Right atrium auricular region (tissue), 2 donors: ENCODE measurements at regions not wholly inside any gene's neighbourhood (a gene's known extent, or its start where the extent isn't known, plus 50 kb on each side); places are given as distances from the start of the nearest gene placed in this dataset.

Source experiments
- DNase-seq: peaks from one replicate; pipeline ENCODE4 v3.0.0-alpha.2; 2019; ENCODE audit warnings: low spot score
- H3K27ac ChIP-seq, 2 donors: fragments of 200-600 bp; sonication (generic); 1 replicate in 1 of 2; 2 replicates in 1 of 2; pipeline ENCODE4 v1.5.1; 2016 to 2019
- H3K27me3 ChIP-seq, 2 donors: fragments of 200-600 bp; sonication (generic); one replicate each; pipeline versions ENCODE4 v1.5.1 to v1.6.0; 2017 to 2019
- H3K36me3 ChIP-seq: fragments of 200-600 bp; sonication (generic); one replicate; pipeline ENCODE4 v1.5.1; 2016
- H3K4me1 ChIP-seq, 2 donors: fragments of 200-600 bp; sonication (generic); one replicate each; pipeline versions ENCODE4 v1.5.1 to v1.6.0; 2017 to 2019
- H3K4me3 ChIP-seq, 2 donors: fragments of 200-600 bp; sonication (generic); 1 replicate in 1 of 2; 2 replicates in 1 of 2; pipeline ENCODE4 v1.5.1; 2017 to 2019; ENCODE audit warnings: mild to moderate bottlenecking in 1 of 2, moderate library complexity in 1 of 2
- H3K9me3 ChIP-seq, 2 donors: fragments of 200-600 bp; sonication (generic); one replicate each; pipeline ENCODE4 v1.5.1; 2019
- CTCF ChIP-seq, 2 donors: fragments of 200-600 bp; sonication (generic); IDR thresholded peaks; one replicate each; pipeline ENCODE4 v1.5.1; 2019; ENCODE audit warnings: antibody characterized with exemption in 2 of 2

- peak overlapping the region; percentile 19 to 55 for H3K27ac ChIP-seq
- no peak for DNase-seq
These were observed 534.2 kb downstream of the ZIC1 start for GRCh38 chr3:147943265-147943945.

GRCh38 chr3:147945968-147946519 is 536.9 kb downstream of the ZIC1 start:
- H3K27me3 ChIP-seq = no peaks in the 10 kb centered on the region
- no peaks in the 10 kb centered on the region for H3K9me3 ChIP-seq
- H3K27ac ChIP-seq = peak overlapping the region; percentile 7 to 18
- TF ChIP-seq CTCF (IDR thresholded peaks at IDR 0.05) = peak; percentile 29 to 69
- peak; percentile 64 for DNase-seq
- peak overlapping the region; percentile 1 to 35 for H3K4me3 ChIP-seq
- no peaks in the 10 kb centered on the region for H3K4me1 ChIP-seq
- H3K36me3 ChIP-seq = no peaks in the 10 kb centered on the region

More at GRCh38 chr3:147943265-147943945, 534.2 kb downstream of the ZIC1 start:
- H3K4me3 ChIP-seq = no peak overlapping the region
- no peak for TF ChIP-seq CTCF (IDR thresholded peaks at IDR 0.05)
- H3K36me3 ChIP-seq = no peaks in the 10 kb centered on the region
- H3K4me1 ChIP-seq = no peaks in the 10 kb centered on the region
- H3K9me3 ChIP-seq = no peaks in the 10 kb centered on the region
- no peaks in the 10 kb centered on the region for H3K27me3 ChIP-seq

- Histone ChIP-seq H3K4me3 (no peak overlapping the region), H3K36me3 (no peaks in the 10 kb centered on the region), H3K4me1 (no peaks in the 10 kb centered on the region), H3K27ac (no peak overlapping the region), H3K9me3 (peaks cover 0 to 23% of the 10 kb centered on the region in 2 donors), H3K27me3 (no peaks in the 10 kb centered on the region)
- no peak for DNase-seq
- no peak for TF ChIP-seq CTCF (IDR thresholded peaks at IDR 0.05)
These were observed 547.5 kb downstream of the ZIC1 start for GRCh38 chr3:147956615-147957014.

GRCh38 chr3:147958754-147959153 is 549.6 kb downstream of the ZIC1 start:
- Histone ChIP-seq H3K27me3 (no peaks in the 10 kb centered on the region), H3K36me3 (no peaks in the 10 kb centered on the region), H3K9me3 (peaks cover 0 to 23% of the 10 kb centered on the region in 2 donors), H3K4me1 (no peaks in the 10 kb centered on the region), H3K4me3 (no peak overlapping the region), H3K27ac (no peak overlapping the region)
- DNase-seq = no peak
- no peak for TF ChIP-seq CTCF (IDR thresholded peaks at IDR 0.05)

- Histone ChIP-seq H3K36me3 (no peaks in the 10 kb centered on the region), H3K4me1 (no peaks in the 10 kb centered on the region), H3K27ac (no peak overlapping the region), H3K4me3 (no peak overlapping the region), H3K9me3 (peaks cover 0 to 4% of the 10 kb centered on the region in 2 donors), H3K27me3 (no peaks in the 10 kb centered on the region)
- TF ChIP-seq CTCF (IDR thresholded peaks at IDR 0.05) = no peak
- no peak for DNase-seq
These were observed 551.6 kb downstream of the ZIC1 start for GRCh38 chr3:147960786-147961185.
